ENCODE measurements at regions not wholly inside any gene's neighbourhood (a gene's known extent, or its start where the extent isn't known, plus 50 kb on each side); places are given as distances from the start of the nearest gene placed in this dataset.
"Not testable (repeated sequence)": the region's sequence is repeated elsewhere in the genome, so short reads cannot be mapped to it uniquely, and the experiment has no call there.

DNA sequence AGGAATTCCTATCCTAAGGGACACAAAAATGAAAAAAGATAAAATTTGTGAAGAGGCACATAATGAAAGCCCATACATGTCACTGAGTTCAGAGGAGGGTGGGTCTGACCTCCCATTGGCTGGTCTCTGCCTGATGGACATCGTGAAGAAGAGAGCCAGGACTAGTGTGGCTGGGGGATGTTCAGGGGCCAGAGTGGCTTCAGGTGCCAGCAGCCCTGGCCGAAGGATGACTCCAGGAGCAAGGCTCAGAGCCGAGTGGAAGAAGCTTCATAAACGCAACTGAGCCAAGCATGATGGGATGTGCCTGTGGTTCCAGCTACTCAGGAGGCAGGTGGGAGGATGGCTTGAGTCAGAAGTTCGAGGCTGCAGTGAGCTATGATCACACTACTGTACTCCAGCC, 56.9 kb upstream of the ATP5PO start:
- no CpG with 5 or more reads among the region's 5 CpGs for WGBS (ENCODE audit: insufficient coverage, low lambda C conversion rate)
- Histone ChIP-seq H3K9me3 (ENCODE audit: control insufficient read depth, low read depth, low read length) (no peaks in the 10 kb centered on the region), H3K4me1 (ENCODE audit: control insufficient read depth, insufficient read depth, low read length) (peaks cover 51% of the 10 kb centered on the region), H3K36me3 (ENCODE audit: control insufficient read depth, insufficient read depth, low read length) (no peaks in the 10 kb centered on the region), H3K27me3 (ENCODE audit: control insufficient read depth, insufficient read depth, low read length) (no peaks in the 10 kb centered on the region), H3K4me3 (ENCODE audit: low read length) (no peak overlapping the region), H3K27ac (ENCODE audit: low read length) (no peak overlapping the region)
- no peak for DNase-seq

DNA sequence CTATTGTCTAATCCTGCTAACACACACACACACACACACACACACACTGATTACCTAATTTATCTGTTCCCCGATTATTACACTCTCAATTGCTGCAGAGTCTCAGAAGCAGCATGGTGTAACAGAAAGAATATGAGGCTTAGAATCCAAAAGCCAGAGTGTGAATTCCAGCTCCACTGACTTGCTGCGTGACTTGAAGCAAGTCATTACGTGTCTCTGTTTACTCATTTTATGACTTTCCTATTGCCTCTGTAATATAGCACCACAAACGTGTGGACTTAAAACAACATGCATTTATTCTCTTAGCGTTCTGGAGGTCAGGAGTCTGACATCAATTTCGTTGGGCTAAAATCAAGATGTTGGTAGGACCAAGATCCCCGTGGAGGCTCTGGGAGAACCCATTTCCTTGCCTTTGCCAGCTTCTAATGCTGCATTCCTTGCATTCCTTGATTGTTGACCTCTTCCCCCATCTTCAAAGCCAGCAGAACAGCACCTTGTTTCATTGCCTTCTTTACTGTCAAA, 55.9 kb upstream of the ATP5PO start:
- Histone ChIP-seq H3K9me3 (ENCODE audit: control insufficient read depth, low read depth, low read length) (no peaks in the 10 kb centered on the region), H3K27me3 (ENCODE audit: control insufficient read depth, insufficient read depth, low read length) (no peaks in the 10 kb centered on the region), H3K4me3 (ENCODE audit: low read length) (no peak overlapping the region), H3K4me1 (ENCODE audit: control insufficient read depth, insufficient read depth, low read length) (peaks cover 56% of the 10 kb centered on the region), H3K36me3 (ENCODE audit: control insufficient read depth, insufficient read depth, low read length) (no peaks in the 10 kb centered on the region), H3K27ac (ENCODE audit: low read length) (peak overlapping the region; percentile 61)
- DNase-seq = peak; percentile 59 to 88
- no CpG with 5 or more reads among the region's 7 CpGs for WGBS (ENCODE audit: insufficient coverage, low lambda C conversion rate)

DNA sequence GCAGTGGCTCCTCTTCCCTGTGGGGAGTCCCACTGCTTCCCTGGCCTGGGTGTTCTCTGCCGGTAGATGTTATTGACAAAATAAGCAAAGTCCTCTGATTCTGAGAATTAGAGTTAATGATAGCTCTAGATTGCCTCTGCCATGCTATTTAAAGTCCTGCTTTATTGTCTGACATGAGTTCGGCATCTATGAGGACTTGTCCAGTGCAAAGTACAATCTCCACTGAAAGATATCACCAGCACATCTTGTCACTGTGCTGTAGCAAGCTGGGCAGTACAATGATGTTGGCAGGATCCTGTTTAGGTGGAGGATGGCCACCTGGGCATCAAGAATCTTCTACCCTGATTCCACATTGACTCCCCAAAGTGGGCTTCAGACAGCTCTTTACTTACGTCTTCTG, 54.0 kb upstream of the ATP5PO start:
- Histone ChIP-seq H3K4me1 (ENCODE audit: control insufficient read depth, insufficient read depth, low read length) (peaks cover 50% of the 10 kb centered on the region), H3K9me3 (ENCODE audit: control insufficient read depth, low read depth, low read length) (no peaks in the 10 kb centered on the region), H3K27me3 (ENCODE audit: control insufficient read depth, insufficient read depth, low read length) (no peaks in the 10 kb centered on the region), H3K36me3 (ENCODE audit: control insufficient read depth, insufficient read depth, low read length) (no peaks in the 10 kb centered on the region), H3K27ac (ENCODE audit: low read length) (peak overlapping the region; percentile 47), H3K4me3 (ENCODE audit: low read length) (no peak overlapping the region)
- DNase-seq = peak; percentile 56 to 83
- no CpG with 5 or more reads among the region's 3 CpGs for WGBS (ENCODE audit: insufficient coverage, low lambda C conversion rate)

DNA sequence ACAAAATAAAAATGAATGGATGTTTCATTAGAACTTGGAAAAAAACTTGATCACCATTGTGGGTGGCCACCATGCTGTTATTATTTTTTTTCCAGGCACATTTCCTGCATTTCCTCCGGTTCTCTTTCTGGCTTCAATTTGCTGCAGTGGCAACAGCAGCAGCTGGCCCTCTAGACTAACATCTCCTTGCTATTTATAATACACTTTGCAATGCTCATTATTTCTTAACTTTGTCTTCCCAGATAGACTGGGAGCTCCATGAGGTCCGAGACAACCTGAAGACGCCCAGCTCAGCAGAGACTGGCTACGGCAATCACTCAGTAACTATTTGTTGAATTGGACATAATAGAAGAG, 53.4 kb upstream of the ATP5PO start:
- Histone ChIP-seq H3K9me3 (ENCODE audit: control insufficient read depth, low read depth, low read length) (no peaks in the 10 kb centered on the region), H3K36me3 (ENCODE audit: control insufficient read depth, insufficient read depth, low read length) (no peaks in the 10 kb centered on the region), H3K27me3 (ENCODE audit: control insufficient read depth, insufficient read depth, low read length) (no peaks in the 10 kb centered on the region), H3K27ac (ENCODE audit: low read length) (peak overlapping the region; percentile 47), H3K4me1 (ENCODE audit: control insufficient read depth, insufficient read depth, low read length) (peaks cover 50% of the 10 kb centered on the region), H3K4me3 (ENCODE audit: low read length) (no peak overlapping the region)
- 68% methylated on average over 2 of the region's 4 CpGs for WGBS (ENCODE audit: insufficient coverage, low lambda C conversion rate)
- DNase-seq = no peak

DNA sequence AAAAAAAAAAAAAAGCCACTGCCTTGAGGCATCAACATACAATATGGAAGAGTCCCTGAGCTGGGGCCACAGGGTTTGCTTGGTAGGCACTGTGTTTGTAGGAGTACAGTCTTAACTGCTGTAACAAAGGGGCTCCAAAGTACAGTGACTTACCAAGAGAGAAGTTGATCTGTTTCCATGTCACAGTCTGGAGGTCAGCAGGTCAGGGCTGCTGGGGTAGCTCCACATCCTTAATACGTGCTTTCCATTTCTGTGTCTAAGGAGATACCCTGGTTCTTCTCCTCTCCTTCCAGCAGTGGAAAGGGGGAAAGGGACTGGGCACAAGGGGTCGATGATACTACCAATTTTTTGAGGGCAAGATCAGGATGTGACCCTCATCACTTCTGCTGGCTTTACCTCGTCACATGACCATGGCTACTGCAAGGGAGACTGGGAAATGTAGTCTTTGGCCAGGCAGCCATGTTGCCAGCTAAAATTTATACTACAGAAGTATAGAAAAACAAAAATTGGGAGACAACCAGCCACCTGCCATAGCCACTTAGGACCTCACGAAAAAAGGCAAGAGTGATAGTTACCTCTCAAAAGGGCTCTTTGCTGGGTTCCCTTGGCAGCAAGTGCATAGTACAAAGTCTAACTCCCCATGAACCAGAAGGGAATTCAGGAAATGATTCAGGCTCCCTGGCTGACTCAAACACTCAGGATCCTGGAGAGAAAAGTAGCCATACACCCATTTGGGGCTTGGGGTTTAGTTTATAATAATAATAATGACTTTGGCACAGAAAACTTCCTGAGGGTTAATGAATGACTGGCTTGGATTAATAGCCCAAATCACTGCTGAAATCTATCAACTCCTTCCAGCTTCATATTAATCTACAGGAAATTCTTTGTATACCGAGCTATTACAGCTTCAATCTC, 52.7 kb upstream of the ATP5PO start:
- peak; percentile 44 to 80 for DNase-seq
- Histone ChIP-seq H3K27me3 (ENCODE audit: control insufficient read depth, insufficient read depth, low read length) (no peaks in the 10 kb centered on the region), H3K36me3 (ENCODE audit: control insufficient read depth, insufficient read depth, low read length) (no peaks in the 10 kb centered on the region), H3K27ac (ENCODE audit: low read length) (peak overlapping the region; percentile 47), H3K9me3 (ENCODE audit: control insufficient read depth, low read depth, low read length) (no peaks in the 10 kb centered on the region), H3K4me1 (ENCODE audit: control insufficient read depth, insufficient read depth, low read length) (peaks cover 50% of the 10 kb centered on the region), H3K4me3 (ENCODE audit: low read length) (no peak overlapping the region)
- no CpG with 5 or more reads among the region's 5 CpGs for WGBS (ENCODE audit: insufficient coverage, low lambda C conversion rate)

DNA sequence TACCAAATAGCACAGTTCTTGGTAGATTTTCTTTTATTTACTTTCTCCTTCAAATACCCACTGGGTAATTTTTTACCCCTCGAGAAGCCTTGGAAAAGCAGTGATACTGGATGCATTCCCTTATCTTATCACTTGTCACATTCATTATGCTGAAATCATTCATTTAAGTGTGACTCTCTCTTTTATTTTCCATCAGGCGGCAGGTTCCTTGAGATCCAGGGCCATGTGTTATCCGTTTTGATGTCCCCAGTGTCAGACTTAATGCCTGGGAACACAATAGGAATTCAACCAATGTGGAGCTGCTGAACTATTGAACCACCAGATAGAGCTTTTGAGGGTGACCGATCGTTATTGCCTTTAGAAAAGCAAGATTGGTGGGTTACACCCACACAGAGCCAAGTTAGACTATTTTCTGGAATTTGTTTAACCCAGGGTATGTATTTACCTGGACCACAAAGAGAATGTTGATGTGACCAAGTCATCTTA, 51.5 kb upstream of the ATP5PO start:
- no peaks in the 10 kb centered on the region for H3K9me3 ChIP-seq (ENCODE audit: control insufficient read depth, low read depth, low read length)
- no peak overlapping the region for H3K4me3 ChIP-seq (ENCODE audit: low read length)
- no peak overlapping the region for H3K27ac ChIP-seq (ENCODE audit: low read length)
- H3K27me3 ChIP-seq (ENCODE audit: control insufficient read depth, insufficient read depth, low read length) = no peaks in the 10 kb centered on the region
- no peaks in the 10 kb centered on the region for H3K36me3 ChIP-seq (ENCODE audit: control insufficient read depth, insufficient read depth, low read length)
- DNase-seq = peak in 1 of 2 donors; percentile 34
- WGBS (ENCODE audit: insufficient coverage, low lambda C conversion rate) = 33% methylated on average over 1 of the region's 5 CpGs
- H3K4me1 ChIP-seq (ENCODE audit: control insufficient read depth, insufficient read depth, low read length) = peaks cover 50% of the 10 kb centered on the region

DNA sequence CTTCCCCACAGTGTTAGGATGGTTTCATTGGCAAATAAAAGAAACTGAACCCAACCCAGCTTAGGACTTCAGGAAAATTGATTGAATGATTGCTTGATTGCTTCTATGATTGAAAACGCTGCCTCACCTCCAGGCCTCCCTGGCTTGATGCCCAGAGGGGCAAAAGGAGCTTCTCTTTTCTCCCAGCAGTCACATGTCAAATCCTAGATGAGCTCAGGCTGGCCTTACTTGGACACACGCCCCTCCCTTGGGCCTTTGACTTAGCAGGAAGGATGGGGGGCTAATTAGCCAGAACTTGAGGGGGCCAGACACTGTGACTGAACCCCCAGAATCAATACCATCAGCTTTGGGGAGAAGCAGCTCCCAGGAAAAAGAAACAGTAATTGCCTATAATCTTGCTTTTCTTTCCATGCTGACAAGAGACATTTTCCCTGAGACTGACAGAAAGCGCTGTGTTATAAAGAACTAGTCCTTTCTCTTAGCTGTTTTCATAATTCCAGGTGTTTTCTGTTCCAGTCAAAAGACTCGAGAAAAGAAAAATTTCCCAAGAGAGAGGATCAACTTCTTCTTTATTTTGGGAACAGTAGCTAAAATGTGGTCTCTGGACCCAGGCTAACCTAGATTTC, 50.8 kb upstream of the ATP5PO start:
- no peaks in the 10 kb centered on the region for H3K27me3 ChIP-seq (ENCODE audit: control insufficient read depth, insufficient read depth, low read length)
- H3K27ac ChIP-seq (ENCODE audit: low read length) = no peak overlapping the region
- DNase-seq = peak in 1 of 2 donors; percentile 45
- H3K36me3 ChIP-seq (ENCODE audit: control insufficient read depth, insufficient read depth, low read length) = no peaks in the 10 kb centered on the region
- no peaks in the 10 kb centered on the region for H3K9me3 ChIP-seq (ENCODE audit: control insufficient read depth, low read depth, low read length)
- peaks cover 45% of the 10 kb centered on the region for H3K4me1 ChIP-seq (ENCODE audit: control insufficient read depth, insufficient read depth, low read length)
- 33% methylated on average over 1 of the region's 4 CpGs for WGBS (ENCODE audit: insufficient coverage, low lambda C conversion rate)
- H3K4me3 ChIP-seq (ENCODE audit: low read length) = no peak overlapping the region

DNA sequence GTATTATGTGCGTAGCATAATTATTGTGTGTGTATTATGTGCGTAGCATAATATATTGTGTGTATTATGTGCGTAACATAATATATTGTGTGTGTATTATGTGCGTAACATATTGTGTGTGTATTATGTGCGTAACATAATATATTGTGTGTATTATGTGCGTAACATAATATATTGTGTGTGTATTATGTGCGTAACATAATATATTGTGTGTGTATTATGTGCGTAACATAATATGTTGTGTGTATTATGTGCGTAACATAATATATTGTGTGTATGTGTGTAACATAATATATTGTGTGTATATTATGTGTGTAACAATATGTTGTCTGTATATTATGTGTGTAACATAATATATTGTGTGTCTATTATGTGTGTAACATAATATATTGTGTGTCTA, 50.1 kb upstream of the ATP5PO start:
- H3K27me3 ChIP-seq (ENCODE audit: control insufficient read depth, insufficient read depth, low read length); H3K9me3 ChIP-seq (ENCODE audit: control insufficient read depth, low read depth, low read length); DNase-seq; H3K27ac ChIP-seq (ENCODE audit: low read length); H3K36me3 ChIP-seq (ENCODE audit: control insufficient read depth, insufficient read depth, low read length); H3K4me3 ChIP-seq (ENCODE audit: low read length): not testable (repeated sequence)
- H3K4me1 ChIP-seq (ENCODE audit: control insufficient read depth, insufficient read depth, low read length) = peaks cover 40% of the 10 kb centered on the region
- 100% methylated on average over 3 of the region's 9 CpGs for WGBS (ENCODE audit: insufficient coverage, low lambda C conversion rate)

All from large intestine (tissue), 3 donors.